DND-41 (cell line): ENCODE measurements at regions not wholly inside any gene's neighbourhood (a gene's known extent, or its start where the extent isn't known, plus 50 kb on each side); places are given as distances from the start of the nearest gene placed in this dataset.

Source experiments
- ATAC-seq: fragments of 200-7000 bp; cut with Tn5 transposase; 3 replicates; pipeline ENCODE4 v1.9.1; 2021; ENCODE audit warnings: low read depth; ENCODE audit not compliant: insufficient read depth
- DNase-seq: peaks from one replicate; pipeline ENCODE4 v3.0.0-alpha.2; 2020
- H2AFZ ChIP-seq: 2 replicates; pipeline ENCODE4 v1.6.0; 2012; ENCODE audit warnings: low read depth, low read length
- H3K27ac ChIP-seq: 2 replicates; pipeline ENCODE4 v1.5.1; 2012; ENCODE audit warnings: low read length, inconsistent platforms
- H3K27me3 ChIP-seq: fragments of 200-600 bp; sonication (generic); 2 replicates; pipeline ENCODE4 v1.6.0; 2012; ENCODE audit warnings: low read length, mild to moderate bottlenecking, inconsistent platforms; ENCODE audit not compliant: insufficient read depth, poor library complexity
- H3K36me3 ChIP-seq: 2 replicates; pipeline ENCODE4 v1.5.1; 2012; ENCODE audit warnings: low read length, inconsistent platforms; ENCODE audit not compliant: insufficient read depth
- H3K4me1 ChIP-seq: 2 replicates; pipeline ENCODE4 v1.5.1; 2012; ENCODE audit warnings: mild to moderate bottlenecking, low read length; ENCODE audit not compliant: insufficient read depth
- H3K4me2 ChIP-seq: 2 replicates; pipeline ENCODE4 v1.6.0; 2012; ENCODE audit warnings: mild to moderate bottlenecking, moderate library complexity, low read length, inconsistent platforms; ENCODE audit not compliant: insufficient read depth
- H3K4me3 ChIP-seq, 2 experiments: fragments of 200-600 bp in 1 of 2; shearing (Covaris generic) in 1 of 2; 2 replicates each; pipeline ENCODE4 v1.5.1; 2012 to 2016; ENCODE audit warnings: inconsistent platforms in 2 of 2, low read length in 2 of 2, mild to moderate bottlenecking in 2 of 2, low read depth in 1 of 2, moderate library complexity in 1 of 2
- H3K79me2 ChIP-seq: 2 replicates; pipeline ENCODE4 v1.6.0; 2012; ENCODE audit warnings: low read length, inconsistent platforms; ENCODE audit not compliant: insufficient read depth
- H3K9ac ChIP-seq: 2 replicates; pipeline ENCODE4 v1.6.0; 2012; ENCODE audit warnings: low read depth, mild to moderate bottlenecking, inconsistent platforms, low read length, moderate library complexity
- H3K9me3 ChIP-seq: 2 replicates; pipeline ENCODE4 v1.5.1; 2012; ENCODE audit warnings: low read length, moderate library complexity, mild to moderate bottlenecking, inconsistent platforms; ENCODE audit not compliant: insufficient read depth, severe bottlenecking
- H4K20me1 ChIP-seq: 2 replicates; pipeline ENCODE4 v1.6.0; 2012; ENCODE audit warnings: low read length; ENCODE audit not compliant: insufficient read depth
- CTCF ChIP-seq: IDR thresholded peaks from 2 replicates; pipeline ENCODE4 v1.5.1; 2012; ENCODE audit warnings: borderline replicate concordance, low read length, moderate library complexity, mild to moderate bottlenecking; ENCODE audit not compliant: poor library complexity, severe bottlenecking; ENCODE audit errors: extremely low read depth
- EZH2 ChIP-seq: IDR thresholded peaks from 3 replicates; pipeline ENCODE4 v1.6.1; 2012; ENCODE audit warnings: borderline replicate concordance, low read depth, mild to moderate bottlenecking, moderate library complexity, low read length, inconsistent platforms; ENCODE audit not compliant: severe bottlenecking

DNA sequence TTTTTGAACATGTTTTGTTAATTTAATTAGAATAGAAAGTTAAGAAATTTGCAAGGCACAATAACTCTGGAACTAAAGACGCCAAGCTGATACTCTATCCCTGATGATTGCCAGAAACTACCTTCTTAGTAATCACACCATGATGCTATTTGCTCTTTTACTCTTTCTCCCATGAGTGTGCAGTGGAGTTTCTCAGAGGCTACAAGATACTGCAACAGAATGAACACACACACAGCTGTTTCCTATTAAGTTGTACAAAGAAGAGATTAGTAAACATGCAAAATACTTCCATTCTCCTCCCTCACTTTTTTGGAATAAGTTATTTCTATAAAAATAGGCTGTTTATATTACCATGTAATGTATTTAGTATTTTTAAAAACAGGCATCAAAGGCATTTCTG lies 1367.5 kb downstream of the AACS start:
- H3K4me2 ChIP-seq = no peak overlapping the region

DNA sequence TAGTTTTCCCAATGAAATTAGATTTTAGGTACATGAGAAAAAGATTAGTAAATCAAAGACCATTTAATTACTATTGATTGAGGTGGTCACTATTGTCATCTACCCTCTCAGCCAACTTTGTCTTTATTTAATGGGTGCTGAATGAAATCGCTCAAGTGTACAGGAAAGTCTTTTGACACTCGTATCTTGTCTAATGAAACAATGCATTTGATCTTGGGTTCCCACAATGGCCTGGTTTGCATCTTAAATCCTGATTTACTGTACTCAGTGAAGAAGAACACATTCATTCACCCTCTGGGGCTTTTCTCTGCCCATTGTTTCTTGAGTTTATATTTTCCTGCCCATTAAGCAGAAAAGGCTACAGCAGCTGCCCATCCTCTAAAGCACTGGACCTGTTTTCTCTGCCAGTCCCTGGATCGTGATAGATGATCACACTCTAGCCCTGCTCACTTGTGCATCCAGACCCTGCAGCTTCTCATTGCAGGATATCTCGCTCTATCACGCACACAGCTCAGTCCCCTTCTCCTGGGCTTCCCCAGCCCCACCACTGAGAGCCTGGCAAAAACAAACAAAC lies 1369.3 kb downstream of the AACS start:
- Histone ChIP-seq H3K4me1 (no peaks in the 10 kb centered on the region), H3K9ac (no peak overlapping the region), H3K36me3 (no peaks in the 10 kb centered on the region), H3K4me3 (no peak overlapping the region), H3K9me3 (no peaks in the 10 kb centered on the region), H2AFZ (no peak overlapping the region), H3K27me3 (no peaks in the 10 kb centered on the region), H3K79me2 (no peaks in the 10 kb centered on the region), H4K20me1 (no peaks in the 10 kb centered on the region), H3K27ac (no peak overlapping the region), H3K4me2 (no peak overlapping the region)
- DNase-seq = no peak
- TF ChIP-seq CTCF (no peak), EZH2 (no peak)
- no peak for ATAC-seq

More for the DNA sequence above, 1367.5 kb downstream of the AACS start:
- no peak overlapping the region for H2AFZ ChIP-seq
- H4K20me1 ChIP-seq = no peaks in the 10 kb centered on the region
- H3K79me2 ChIP-seq = no peaks in the 10 kb centered on the region
- no peak overlapping the region for H3K9ac ChIP-seq
- ATAC-seq (no peak), DNase-seq (no peak)
- no peaks in the 10 kb centered on the region for H3K27me3 ChIP-seq
- H3K36me3 ChIP-seq = no peaks in the 10 kb centered on the region
- no peak overlapping the region for H3K27ac ChIP-seq
- TF ChIP-seq EZH2 = no peak
- no peak for TF ChIP-seq CTCF
- H3K9me3 ChIP-seq = no peaks in the 10 kb centered on the region
- no peak overlapping the region for H3K4me3 ChIP-seq
- H3K4me1 ChIP-seq = no peaks in the 10 kb centered on the region

GRCh38 chr12:126436041-126436440 lies 1370.8 kb downstream of the AACS start:
- Histone ChIP-seq H3K79me2 (no peaks in the 10 kb centered on the region), H3K9me3 (no peaks in the 10 kb centered on the region), H2AFZ (no peak overlapping the region), H3K4me3 (no peak overlapping the region), H3K27ac (no peak overlapping the region), H3K4me2 (no peak overlapping the region), H3K27me3 (no peaks in the 10 kb centered on the region), H4K20me1 (no peaks in the 10 kb centered on the region), H3K36me3 (no peaks in the 10 kb centered on the region), H3K4me1 (no peaks in the 10 kb centered on the region), H3K9ac (no peak overlapping the region)
- DNase-seq (no peak), ATAC-seq (no peak)
- no peak for TF ChIP-seq EZH2
- TF ChIP-seq CTCF = no peak

GRCh38 chr12:126437934-126438333 lies 1372.7 kb downstream of the AACS start:
- Histone ChIP-seq H3K27ac (no peak overlapping the region), H3K4me3 (no peak overlapping the region), H3K9me3 (no peaks in the 10 kb centered on the region), H4K20me1 (no peaks in the 10 kb centered on the region), H3K36me3 (no peaks in the 10 kb centered on the region), H3K27me3 (no peaks in the 10 kb centered on the region), H3K4me1 (no peaks in the 10 kb centered on the region), H2AFZ (no peak overlapping the region), H3K9ac (no peak overlapping the region), H3K4me2 (no peak overlapping the region), H3K79me2 (no peaks in the 10 kb centered on the region)
- TF ChIP-seq EZH2 (no peak), CTCF (no peak)
- ATAC-seq = no peak
- DNase-seq = no peak
